ENCODE measurements at regions not wholly inside any gene's neighbourhood (a gene's known extent, or its start where the extent isn't known, plus 50 kb on each side); places are given as distances from the start of the nearest gene placed in this dataset.
"Not testable (repeated sequence)": the region's sequence is repeated elsewhere in the genome, so short reads cannot be mapped to it uniquely, and the experiment has no call there.

DNA sequence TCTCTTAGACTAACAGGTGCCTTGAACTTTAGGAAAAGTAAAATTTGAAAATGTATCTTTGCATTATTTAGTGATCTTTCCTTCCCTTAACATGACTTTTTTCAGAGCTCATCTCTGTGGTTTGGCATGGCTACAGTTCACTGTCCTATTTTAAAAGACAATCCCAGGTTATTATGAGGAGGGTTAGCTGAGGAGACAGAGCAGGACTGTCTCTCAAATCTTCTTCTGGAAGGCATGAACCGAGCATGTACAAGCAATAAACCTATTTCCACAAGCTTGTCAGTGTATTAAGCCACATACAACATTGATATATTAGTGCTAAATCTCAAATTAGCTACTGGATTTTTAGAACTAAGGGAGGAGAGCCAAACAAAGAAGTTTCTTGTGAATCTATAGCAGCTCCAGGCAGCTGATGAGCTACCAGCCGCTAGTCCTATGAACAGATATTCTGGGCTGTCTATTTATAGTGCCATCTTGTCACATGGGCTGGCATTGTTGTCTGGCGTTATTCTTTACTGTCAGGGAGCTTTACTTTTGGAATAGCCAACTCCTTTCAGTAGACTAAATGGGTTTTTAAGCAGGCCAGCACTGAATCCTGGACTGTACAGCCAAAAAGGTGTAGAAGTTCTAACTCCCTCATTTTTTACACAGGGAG, 171.2 kb upstream of the ACTBL2 start:
- no peak for DNase-seq

DNA sequence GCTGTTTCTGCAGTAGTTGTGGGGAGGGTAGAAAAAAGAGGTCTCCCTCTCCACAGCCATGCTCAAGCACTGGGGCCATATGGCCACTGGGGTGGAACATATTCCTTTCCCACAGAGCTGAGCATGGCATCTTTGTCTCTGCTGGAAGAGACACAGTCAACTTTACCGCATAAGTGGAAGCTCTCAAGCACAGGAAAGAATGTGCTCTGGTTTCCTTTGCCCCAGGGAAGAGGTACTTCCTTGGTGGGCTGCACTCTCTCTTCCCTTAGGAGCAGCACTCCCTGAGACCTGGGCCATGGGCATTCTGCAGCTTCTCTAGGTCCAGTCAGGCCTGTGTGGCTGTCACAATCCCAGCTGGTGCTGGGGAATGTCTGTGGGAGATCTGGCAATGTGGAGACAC, 168.5 kb upstream of the ACTBL2 start:
- no peak for DNase-seq

DNA sequence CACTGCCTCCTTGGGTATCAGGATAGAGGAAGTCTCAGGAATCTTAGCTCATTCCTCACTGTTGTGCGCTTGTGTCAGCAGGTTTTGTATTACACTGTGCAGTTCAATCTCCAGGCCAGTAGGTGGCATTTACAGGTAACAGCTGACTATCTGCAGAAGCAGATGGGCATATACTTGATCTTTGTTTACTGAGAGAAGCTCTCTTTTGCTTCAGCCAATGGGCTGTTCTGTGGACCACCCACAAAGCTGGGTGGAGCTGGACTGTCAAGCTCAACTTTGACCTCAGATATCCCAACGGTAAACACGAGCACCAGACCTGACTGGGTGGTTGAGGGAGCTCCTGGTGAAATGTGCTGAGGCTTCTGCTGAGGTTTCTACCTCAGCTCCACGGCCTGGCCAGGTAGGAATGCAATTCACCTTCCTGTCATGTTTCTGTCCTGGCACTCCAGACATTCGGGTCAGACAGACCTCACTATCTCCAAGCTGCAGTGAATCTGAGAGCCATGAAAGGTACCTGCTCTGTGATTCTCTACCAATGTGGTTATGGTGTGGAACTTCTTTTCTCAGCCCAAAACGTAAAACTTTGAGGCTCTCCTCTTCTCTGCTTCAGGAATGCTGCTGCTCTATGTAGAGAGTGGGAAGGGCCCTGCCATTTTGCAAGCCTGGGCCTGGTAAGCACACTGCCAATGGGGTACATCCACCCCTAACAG, 167.9 kb upstream of the ACTBL2 start:
- no peak for DNase-seq

DNA sequence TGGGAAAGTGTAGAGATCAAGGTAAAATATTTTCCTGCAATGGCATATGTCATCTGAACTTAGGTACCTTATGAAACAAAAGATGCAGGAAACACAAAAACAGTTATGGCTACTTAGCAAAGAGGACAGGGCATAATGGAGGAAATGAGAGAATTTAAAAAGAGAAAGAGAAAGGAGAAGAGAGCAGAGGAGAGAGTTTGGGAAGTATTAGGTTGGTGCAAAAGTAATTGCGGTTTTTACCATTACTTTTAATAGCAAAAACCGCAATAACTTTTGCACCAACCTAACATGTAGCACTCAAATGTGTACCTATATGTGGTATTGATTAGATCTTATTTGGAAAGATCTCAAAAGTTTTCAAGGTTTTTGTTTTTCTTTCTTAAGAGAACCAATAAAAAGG, 160.1 kb upstream of the ACTBL2 start:
- no peak for DNase-seq

DNA sequence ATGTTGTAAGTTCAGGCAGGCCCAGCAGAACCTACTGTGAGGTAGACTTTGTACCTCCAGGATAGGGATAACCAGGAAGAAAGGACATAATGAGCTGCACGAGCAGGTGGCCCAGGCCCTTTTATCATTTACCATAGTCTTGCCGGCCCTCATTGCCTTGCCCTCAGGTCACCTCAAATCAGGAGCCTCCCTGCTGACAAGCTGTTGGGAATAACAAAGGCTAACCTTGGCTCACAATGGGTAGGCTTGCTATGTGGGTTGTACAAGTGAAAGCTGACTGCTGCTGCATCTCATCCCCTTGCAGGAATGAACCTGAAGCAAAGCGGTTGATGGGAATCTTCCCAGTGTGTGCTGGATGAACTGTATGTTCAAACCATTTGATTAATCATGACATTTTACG, 159.5 kb upstream of the ACTBL2 start:
- DNase-seq: no peak

DNA sequence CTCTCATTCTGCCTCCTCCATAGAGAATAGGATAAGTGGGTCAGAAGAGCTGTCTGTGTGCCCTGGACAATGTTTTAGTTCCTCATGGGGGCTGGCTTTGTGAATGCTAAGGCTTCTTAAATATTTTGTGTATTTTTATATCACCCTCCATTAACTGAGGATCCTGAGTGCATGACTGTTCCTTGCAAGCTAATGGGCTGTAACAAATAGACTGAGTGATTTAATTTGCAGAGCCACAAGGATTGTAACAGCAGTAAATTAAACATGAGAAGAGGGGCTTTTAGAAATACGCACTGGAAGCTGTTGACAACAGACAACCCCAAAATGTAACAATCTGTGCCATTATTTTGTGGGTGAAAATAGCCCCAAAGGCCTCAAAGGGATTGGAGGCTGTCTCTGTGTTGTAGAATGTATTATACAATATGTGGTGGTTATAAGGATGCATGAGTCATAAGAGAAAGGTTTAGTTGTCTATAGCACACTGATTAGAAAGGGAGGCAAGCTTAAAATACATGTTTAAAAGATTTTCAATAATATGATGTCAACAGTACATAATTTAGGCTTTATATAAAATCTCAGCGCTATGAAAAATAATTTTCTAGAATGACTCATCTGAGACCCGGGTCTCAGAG, 152.7 kb upstream of the ACTBL2 start:
- DNase-seq: no peak

DNA sequence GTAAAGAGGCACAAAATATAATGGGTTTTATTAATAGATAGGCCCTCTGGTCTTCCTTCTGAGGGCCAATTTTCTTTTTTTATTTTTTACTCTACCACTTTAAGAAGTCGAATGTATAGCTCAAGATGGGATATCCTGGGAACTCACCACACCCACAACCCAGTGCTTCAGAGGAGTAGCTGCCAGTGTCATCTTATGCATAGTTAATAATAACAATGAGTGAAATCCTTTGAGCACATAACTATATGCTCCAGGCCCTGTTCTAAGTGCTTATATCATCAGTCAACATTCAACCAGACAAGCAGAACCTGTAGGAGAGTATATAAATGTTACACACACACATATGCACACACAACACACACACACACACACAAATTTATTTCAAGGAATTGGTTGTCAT, 150.3 kb upstream of the ACTBL2 start:
- no peak for DNase-seq

DNA sequence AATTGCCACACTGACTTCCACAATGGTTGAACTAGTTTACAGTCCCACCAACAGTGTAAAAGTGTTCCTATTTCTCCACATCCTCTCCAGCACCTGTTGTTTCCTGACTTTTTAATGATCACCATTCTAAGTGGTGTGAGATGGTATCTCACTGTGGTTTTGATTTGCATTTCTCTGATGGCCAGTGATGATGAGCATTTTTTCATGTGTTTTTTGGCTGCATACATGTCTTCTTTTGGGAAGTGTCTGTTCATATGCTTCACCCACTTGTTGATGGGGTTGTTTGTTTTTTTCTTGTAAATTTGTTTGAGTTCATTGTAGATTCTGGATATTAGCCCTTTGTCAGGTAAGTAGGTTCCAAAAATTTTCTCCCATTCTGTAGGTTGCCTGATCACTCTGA, 148.5 kb upstream of the ACTBL2 start:
- not testable (repeated sequence) for DNase-seq

DNA sequence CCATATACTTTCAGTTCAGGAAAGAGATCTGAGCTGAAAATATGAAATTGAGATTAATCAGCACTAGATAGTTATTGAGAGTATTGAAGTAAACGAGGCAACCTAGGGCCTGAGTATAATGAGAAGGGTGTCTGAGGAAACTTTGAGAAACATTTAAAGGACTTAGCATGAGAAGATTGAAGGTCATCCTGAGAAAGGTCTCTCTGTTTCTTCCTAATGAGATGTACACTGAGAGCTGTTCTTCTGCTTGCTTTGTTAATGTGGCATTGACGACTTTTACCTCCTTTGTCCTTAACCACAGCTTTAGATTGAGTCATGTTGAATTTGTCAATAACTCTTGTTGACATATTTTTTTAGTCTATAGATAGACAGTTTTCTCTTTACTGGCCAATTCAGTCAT, 145.1 kb upstream of the ACTBL2 start:
- DNase-seq: no peak

DNA sequence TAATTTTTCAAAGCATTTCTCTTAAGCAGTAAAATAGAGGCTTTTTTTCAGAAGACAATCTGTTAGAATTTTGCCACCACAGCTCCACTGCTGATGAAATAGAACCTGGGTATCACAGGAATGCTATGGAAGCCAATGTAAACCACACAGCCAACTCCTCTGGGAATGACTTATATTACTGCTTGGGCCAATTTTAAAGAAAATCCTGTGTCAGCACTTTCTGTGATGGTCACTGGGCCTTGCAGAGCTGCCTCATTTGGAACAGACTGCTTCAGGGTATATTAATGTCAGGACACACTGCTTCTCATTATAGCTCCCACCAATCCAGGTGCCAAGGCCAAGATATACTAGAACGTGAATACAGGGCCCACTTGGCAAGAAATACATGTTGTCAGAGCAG, 144.1 kb upstream of the ACTBL2 start:
- no peak for DNase-seq

DNA sequence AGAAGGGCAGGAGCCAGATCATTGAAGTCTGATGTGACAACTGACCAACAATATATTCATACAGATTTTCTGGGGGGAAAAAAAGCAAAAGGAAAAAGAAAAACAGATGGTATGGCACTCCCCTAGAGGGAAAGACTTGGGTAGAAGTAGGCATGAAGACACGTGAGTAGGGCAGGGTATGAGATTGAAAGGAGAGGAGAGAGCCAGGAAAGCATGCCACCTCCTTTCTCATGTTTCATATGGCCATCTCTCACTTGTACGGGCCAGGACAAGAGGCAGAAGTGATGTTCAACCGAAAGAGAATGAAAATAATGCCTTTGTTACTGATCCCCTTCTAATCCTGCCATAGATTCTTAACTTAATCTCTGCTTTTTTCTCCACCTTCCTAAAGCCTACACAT, 139.0 kb upstream of the ACTBL2 start:
- DNase-seq: no peak

DNA sequence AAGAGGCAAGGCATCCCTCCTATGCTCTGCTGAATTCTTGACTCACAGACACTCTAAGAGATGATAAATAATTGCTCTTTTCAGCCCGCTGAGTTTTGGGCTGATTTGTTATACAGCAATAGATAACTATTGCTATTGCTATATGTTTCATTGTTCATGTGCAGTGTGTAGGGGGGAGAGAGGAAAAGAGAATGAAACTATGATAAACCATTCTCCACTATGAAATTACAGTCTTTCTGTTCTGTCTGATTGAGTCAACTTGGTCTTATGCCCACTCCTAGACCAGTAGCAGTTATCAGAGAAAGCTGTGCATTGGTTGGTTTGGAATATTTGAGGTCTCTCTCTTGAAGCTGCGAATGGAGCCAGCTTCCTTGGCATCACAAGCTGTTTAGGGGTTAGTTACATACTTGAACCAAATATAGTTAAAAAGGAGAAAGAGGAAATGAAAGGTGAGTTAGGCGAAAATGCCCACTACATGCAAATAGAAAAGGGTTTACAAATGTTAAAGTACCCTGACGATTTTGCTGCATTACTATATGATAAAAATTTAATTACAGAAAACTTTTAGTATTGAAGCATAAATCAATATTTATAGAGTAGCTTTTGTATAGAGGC, 136.3 kb upstream of the ACTBL2 start:
- no peak for DNase-seq

DNA sequence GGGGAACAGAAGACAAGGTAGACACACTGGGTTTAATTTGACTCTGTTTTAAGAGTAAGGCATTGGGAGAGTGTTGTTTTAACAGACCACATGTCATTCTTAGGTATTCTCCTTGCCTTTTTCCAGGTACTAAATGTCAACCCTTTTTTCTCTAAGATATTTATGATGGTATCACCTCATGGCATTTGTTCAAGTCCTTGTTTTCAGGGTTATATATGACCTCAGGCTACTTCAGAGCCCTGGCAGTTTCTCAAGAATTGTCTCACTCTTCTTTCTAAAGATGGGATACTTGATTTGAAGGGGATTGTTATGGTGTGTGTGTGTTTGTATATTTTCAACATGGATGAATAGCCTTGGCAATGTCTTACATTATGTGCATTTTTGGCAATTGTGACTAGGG, 131.1 kb upstream of the ACTBL2 start:
- no peak for DNase-seq

DNA sequence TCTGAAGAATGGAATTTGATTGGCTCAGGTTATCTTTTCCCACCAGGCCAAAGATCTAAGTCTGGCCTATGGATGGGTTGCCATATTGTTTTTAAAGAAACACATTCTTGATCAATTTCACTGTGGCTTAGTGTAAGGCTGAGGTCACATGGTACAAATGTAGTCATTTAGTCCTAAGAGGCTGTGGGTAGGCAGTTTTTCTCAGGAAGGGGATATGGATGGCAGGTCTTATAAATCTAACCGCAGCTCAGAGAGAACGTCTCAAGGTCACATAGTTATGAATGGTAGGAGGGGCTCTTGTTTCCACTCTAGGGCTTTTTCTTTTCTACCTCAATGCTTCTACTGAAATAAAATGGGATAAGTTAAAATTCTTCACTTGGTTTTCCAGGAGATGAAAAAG, 128.6 kb upstream of the ACTBL2 start:
- DNase-seq: no peak

DNA sequence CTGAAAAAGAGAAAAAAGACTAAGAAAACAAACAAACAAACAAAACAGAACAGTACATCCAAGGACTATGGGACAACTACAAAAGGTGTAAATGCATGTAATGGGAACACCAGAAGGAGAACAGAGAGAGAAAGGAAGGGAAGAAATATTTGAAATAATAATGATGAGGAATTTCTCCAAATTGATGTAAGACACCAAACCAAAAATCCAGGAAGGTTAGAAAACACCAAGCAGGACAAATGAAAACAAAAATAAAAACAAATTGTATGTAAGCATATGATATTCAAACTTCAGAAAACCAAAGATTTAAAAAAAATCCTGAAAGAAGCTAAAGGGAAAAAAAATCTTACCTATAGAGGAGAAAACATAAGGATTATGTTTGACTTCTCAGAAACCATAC, 125.9 kb upstream of the ACTBL2 start:
- no peak for DNase-seq

DNA sequence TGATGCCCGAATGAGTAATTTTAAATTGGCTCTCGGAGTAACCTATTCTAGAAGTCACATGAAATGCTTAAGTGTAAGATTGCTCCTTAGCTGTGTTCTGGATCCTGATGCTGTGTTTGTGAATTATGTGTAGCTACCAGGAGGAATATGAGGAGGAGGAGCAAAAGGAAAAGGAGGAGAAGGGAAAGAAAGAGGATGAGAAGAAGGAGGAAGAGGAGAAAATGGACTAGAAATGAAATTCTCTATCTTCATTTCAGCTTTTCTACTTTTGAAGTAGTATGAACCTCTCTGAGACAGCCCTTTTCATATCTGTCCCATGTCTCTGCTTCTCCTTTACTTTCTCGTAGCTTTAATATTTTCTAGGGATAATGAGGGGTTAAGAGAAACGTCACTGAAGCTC, 119.4 kb upstream of the ACTBL2 start:
- DNase-seq: no peak

DNA sequence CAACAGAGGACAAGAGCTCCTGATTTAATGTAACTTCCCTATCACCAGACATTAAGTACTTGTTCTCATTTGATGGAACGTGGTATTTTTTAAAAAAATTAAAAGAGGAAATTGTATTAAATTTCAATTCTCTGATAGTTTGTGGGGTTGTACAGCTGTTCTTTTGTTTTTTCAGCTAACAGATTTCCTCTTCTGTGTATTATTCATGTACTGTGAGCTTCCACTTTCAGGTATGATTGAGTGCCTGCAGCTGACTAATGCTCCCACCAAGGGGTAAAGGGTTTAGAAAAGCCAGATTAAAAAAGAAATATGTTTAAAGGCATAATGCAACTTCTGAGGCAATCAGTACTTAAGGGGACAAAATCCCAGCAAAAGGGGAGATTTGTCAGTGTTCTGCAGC, 117.7 kb upstream of the ACTBL2 start:
- DNase-seq: no peak

DNA sequence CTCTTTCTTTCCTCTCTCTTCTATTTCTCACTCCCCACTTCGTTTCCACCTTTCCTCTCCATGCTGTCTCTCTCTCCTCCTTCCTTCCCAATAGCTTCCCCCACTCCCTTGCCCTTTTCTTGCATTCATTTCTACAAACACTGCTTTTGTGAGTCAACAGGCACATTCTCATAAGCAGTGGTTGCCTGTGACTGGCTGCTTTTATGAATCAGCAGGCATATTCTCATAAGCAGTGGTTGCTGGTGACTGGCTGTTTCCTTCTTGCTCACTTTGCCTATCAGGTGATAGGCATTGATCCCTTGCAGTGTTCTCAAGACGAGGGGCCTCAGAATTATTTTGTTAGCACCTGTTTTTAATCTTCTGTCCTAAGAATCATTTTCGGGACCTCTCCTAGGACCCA, 116.1 kb upstream of the ACTBL2 start:
- DNase-seq: no peak

DNA sequence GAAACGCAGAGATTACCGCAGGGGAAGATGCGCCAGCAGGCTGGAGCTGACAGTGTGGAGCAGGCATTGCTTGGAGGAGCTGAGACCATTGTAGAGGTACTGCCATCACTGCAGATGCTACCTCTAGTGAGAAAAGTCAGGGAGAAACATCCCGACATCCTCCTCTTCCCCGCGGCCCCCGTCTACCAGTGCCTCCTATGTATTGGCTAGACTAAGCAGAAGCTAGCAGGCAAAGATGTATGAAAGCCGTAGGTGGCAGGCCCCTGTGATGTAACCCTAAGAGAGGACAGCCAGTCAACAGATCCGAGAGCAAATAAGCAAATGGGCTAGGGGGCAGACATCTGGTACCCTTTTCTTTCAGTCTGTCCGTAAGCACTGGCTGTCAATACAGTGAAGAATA, 115.5 kb upstream of the ACTBL2 start:
- DNase-seq: no peak

DNA sequence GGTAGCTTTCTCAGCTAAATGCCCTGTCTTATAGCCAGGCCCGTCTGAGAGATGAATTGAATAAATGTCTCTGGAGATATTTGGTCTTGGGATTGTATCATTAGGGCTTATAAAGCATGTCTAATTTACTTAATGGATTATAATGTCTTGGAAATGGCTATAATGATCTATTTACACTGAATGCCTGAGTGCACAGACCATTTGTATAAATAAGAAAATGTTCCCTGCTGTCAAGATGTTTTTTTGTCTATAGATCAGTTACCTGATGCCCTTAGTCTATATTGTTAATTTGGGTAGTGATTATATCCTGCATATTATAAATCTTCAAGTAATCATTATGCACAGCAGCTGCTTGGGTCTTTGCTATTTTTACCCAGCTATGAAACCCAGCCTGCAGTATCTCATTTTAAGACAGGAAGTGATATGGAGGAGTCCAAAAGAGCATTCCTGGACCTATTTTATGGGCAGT, 112.9 kb upstream of the ACTBL2 start:
- DNase-seq: no peak

DNA sequence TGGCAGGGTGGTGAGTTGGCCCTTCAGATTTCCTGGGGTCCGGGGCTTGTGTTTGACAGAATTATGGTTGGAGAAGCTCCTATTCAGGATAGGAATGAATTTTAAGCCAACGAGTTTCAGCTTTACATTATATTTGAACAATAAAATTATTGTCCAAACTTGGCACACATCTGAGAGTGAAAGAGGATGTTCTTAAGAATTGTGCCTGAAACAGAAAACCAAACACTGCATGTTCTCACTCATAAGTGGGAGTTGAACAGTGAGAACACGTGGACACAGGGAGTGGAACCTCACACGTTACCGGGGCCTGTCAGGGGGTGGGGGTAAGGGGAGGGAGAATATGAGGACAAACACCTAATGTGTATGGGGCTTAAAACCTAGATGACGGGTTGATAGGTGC, 111.8 kb upstream of the ACTBL2 start:
- DNase-seq: no peak

DNA sequence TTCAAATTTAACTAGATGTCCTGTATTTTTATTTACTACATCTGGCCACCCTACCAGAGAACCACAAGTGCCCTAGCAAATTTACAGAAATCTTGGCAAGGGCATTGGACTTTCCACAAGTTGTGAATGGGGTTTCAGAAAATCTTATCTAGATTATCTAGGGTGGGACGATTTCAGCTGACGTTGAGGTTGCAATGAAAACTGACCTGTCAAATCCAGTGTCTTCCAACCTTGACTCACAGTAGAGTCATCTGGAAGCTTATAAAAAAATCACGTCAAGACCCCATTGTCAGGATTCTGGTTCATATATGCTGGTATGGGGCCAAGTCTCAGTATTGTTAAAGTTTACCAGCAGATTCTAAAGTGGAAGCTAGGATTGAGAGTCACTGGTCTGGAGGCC, 109.6 kb upstream of the ACTBL2 start:
- no peak for DNase-seq

DNA sequence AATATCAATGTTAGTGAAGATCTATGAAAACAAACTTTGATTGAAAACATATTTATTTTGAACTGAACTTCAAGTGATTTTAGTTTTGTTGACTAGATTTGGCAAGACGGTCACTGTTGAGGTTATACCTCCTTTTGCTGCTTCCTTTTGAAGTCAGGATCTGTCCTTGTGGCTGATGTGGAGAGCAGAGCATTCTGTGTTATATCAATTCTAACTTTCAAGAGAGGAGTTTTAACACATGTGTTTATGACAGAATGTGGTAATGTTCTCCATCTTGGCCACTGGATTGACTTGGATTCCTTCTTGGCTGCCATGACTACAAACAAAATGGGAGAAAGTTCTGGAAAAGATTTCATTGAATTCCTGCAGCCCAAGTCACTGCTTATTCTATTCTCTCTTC, 104.0 kb upstream of the ACTBL2 start:
- no peak for DNase-seq

DNA sequence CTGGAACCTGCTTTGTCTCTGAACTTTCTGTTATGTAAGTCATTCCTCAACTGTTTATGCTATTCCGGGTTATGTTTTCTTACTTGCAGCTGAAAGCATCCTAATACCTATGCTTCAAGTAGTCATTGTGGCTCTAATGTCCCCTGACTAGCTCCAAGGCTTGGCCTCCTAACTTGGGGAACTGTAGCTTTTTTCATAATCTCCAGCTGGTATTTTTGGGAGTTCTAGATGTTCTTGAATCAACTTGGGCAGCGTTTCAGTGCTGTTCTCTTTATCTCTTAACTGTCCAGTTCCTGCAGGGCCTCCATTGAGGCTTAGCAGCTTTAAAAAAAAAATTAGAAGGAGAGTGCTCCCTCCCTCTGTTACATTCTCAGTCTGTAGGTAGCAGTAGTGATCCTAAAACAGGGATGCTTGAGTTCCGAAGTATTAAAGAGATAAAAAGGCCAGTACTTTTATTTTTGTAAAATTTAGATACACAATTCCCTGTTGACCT, 100.0 kb upstream of the ACTBL2 start:
- DNase-seq: no peak

Data from activated CD8-positive, alpha-beta memory T cell treated with anti-CD3 and anti-CD28 coated beads, Interleukin-2, amount 50 U/mL, for 4 hours (primary cell).